ENCODE measurements at regions not wholly inside any gene's neighbourhood (a gene's known extent, or its start where the extent isn't known, plus 50 kb on each side); places are given as distances from the start of the nearest gene placed in this dataset.

DNA sequence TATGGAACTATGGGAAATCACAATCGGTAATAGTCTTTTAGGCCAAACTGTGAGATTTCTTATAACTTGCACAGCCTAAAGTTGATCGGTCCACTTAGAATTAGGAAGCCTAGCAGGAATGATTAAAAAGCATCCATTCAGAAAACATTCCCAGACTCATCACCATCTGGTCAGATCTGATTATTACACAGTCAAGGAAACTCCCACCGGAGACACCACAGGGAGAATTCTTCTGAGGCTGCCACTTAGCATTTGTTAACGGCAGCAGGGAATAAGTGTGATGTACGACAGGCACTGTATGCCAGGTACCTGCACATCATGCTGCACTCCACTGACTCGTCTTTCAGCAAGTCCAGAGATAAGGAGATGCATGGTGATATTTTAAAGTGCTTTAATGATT, 227.6 kb upstream of the STEAP1 start:
- no peaks in the 10 kb centered on the region for H3K27me3 Mint-ChIP-seq (ENCODE audit: unreplicated experiment)
- CTCF ChIA-PET, result no interaction called here

DNA sequence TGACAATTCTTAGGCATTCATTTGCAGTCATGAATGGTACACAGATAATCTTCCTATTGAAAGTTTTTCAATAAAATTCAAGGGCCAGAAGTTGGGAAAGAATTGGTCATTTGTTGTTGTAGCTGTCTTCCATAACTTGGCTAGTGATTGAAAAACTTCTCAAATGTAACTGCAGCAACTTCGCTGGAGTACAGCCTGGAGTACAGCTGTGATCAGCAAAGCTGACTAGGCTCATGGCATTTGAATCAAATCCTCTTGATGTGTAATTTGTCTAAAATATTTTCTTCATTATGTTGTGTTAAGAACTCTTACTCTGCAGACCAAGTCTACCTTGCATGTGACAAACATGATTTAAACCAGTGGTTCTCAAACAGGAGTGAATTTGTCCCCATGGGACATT, 226.5 kb upstream of the STEAP1 start:
- H3K4me1 Mint-ChIP-seq (ENCODE audit: low read depth, unreplicated experiment), result no peaks in the 10 kb centered on the region
- no peaks in the 10 kb centered on the region for H3K27me3 Mint-ChIP-seq (ENCODE audit: unreplicated experiment)
- H3K4me3 Mint-ChIP-seq (ENCODE audit: low read depth, unreplicated experiment), result no peak overlapping the region
- DNase-seq, result no peak
- CTCF ChIA-PET, result no interaction called here
- H3K27ac Mint-ChIP-seq (ENCODE audit: unreplicated experiment), result no peak overlapping the region
- H3K36me3 Mint-ChIP-seq (ENCODE audit: insufficient read depth, unreplicated experiment), result no peaks in the 10 kb centered on the region
- intact Hi-C loops (cut with micrococcal nuclease; ENCODE audit: unreplicated experiment), result no loop called here
- H3K9me3 Mint-ChIP-seq (ENCODE audit: low read depth, unreplicated experiment), result no peaks in the 10 kb centered on the region
- BruUV-seq (replicated peaks), result no TSS peak
- TF ChIP-seq, protein P1, sequence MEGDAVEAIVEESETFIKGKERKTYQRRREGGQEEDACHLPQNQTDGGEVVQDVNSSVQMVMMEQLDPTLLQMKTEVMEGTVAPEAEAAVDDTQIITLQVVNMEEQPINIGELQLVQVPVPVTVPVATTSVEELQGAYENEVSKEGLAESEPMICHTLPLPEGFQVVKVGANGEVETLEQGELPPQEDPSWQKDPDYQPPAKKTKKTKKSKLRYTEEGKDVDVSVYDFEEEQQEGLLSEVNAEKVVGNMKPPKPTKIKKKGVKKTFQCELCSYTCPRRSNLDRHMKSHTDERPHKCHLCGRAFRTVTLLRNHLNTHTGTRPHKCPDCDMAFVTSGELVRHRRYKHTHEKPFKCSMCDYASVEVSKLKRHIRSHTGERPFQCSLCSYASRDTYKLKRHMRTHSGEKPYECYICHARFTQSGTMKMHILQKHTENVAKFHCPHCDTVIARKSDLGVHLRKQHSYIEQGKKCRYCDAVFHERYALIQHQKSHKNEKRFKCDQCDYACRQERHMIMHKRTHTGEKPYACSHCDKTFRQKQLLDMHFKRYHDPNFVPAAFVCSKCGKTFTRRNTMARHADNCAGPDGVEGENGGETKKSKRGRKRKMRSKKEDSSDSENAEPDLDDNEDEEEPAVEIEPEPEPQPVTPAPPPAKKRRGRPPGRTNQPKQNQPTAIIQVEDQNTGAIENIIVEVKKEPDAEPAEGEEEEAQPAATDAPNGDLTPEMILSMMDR (IDR thresholded peaks at IDR 0.05; ENCODE audit: unreplicated experiment), result no peak

More for the DNA sequence above, 227.6 kb upstream of the STEAP1 start:
- intact Hi-C loops (cut with micrococcal nuclease; ENCODE audit: unreplicated experiment), result no loop called here
- H3K4me3 Mint-ChIP-seq (ENCODE audit: low read depth, unreplicated experiment), result no peak overlapping the region
- H3K27ac Mint-ChIP-seq (ENCODE audit: unreplicated experiment), result no peak overlapping the region
- no peaks in the 10 kb centered on the region for H3K36me3 Mint-ChIP-seq (ENCODE audit: insufficient read depth, unreplicated experiment)
- no peak for DNase-seq
- no peaks in the 10 kb centered on the region for H3K9me3 Mint-ChIP-seq (ENCODE audit: low read depth, unreplicated experiment)
- H3K4me1 Mint-ChIP-seq (ENCODE audit: low read depth, unreplicated experiment), result no peaks in the 10 kb centered on the region
- TF ChIP-seq, protein P1 (IDR thresholded peaks at IDR 0.05; ENCODE audit: unreplicated experiment), result no peak
- no TSS peak for BruUV-seq (replicated peaks)

DNA sequence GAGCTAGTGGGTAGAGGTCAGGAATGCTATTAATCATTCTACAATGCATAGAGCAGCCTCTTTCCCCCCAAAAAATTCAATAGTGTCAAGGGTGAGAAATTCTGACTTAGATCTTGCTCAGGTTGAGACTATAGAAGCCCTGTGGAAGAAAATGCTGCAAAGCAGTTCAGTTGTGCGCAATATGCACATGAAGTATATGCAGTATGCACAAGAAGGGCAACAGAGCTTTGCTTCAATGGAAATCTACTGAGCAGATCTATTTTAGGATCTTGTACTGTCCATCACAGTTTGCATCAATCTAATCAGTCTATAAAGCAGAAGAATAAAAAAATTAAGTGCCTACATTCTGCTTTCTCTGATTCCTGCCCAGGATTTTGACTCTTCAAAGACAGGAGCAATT, 225.8 kb upstream of the STEAP1 start:
- H3K4me3 Mint-ChIP-seq (ENCODE audit: low read depth, unreplicated experiment), result no peak overlapping the region
- TF ChIP-seq, protein P1 (IDR thresholded peaks at IDR 0.05; ENCODE audit: unreplicated experiment), result no peak
- no peaks in the 10 kb centered on the region for H3K4me1 Mint-ChIP-seq (ENCODE audit: low read depth, unreplicated experiment)
- no peaks in the 10 kb centered on the region for H3K9me3 Mint-ChIP-seq (ENCODE audit: low read depth, unreplicated experiment)
- intact Hi-C loops (cut with micrococcal nuclease; ENCODE audit: unreplicated experiment), result no loop called here
- no peaks in the 10 kb centered on the region for H3K27me3 Mint-ChIP-seq (ENCODE audit: unreplicated experiment)
- CTCF ChIA-PET, result no interaction called here
- no peak overlapping the region for H3K27ac Mint-ChIP-seq (ENCODE audit: unreplicated experiment)
- DNase-seq, result no peak
- no TSS peak for BruUV-seq (replicated peaks)
- H3K36me3 Mint-ChIP-seq (ENCODE audit: insufficient read depth, unreplicated experiment), result no peaks in the 10 kb centered on the region

DNA sequence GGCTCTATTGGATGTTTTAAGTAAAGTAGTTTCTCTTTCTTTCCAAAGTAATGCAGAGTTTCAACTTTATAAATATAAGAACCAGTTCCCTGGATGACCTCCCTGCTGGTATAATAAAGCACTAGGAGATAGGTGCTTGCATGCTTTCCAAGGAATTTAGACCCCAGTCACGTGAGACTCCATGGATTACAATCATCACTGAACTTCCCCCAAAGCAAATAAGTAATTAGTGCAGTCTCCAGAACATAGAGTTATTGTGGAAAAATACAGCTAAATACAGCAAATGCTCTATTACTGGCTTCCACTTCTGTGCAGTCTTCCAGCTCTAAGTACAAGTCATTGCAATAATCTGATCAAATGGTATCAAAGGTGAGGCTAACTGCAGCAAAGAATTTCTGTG, 220.2 kb upstream of the STEAP1 start:
- Mint-ChIP-seq H3K9me3 (ENCODE audit: low read depth, unreplicated experiment) (no peaks in the 10 kb centered on the region), H3K4me3 (ENCODE audit: low read depth, unreplicated experiment) (no peak overlapping the region), H3K4me1 (ENCODE audit: low read depth, unreplicated experiment) (no peaks in the 10 kb centered on the region), H3K27me3 (ENCODE audit: unreplicated experiment) (no peaks in the 10 kb centered on the region), H3K36me3 (ENCODE audit: insufficient read depth, unreplicated experiment) (no peaks in the 10 kb centered on the region), H3K27ac (ENCODE audit: unreplicated experiment) (no peak overlapping the region)
- DNase-seq, result no peak
- TF ChIP-seq, protein P1 (IDR thresholded peaks at IDR 0.05; ENCODE audit: unreplicated experiment), result no peak
- CTCF ChIA-PET, result no interaction called here
- no TSS peak for BruUV-seq (replicated peaks)
- intact Hi-C loops (cut with micrococcal nuclease; ENCODE audit: unreplicated experiment), result no loop called here
